GM21786 (cell line): ENCODE measurements at regions not wholly inside any gene's neighbourhood (a gene's known extent, or its start where the extent isn't known, plus 50 kb on each side); places are given as distances from the start of the nearest gene placed in this dataset.
"Not testable (repeated sequence)": the region's sequence is repeated elsewhere in the genome, so short reads cannot be mapped to it uniquely, and the experiment has no call there.

ENCODE experiments used
- ATAC-seq: cut with Tn5 transposase; IDR thresholded peaks from one replicate; pipeline ENCODE4 v1.9.1; 2021; ENCODE audit not compliant: unreplicated experiment

DNA sequence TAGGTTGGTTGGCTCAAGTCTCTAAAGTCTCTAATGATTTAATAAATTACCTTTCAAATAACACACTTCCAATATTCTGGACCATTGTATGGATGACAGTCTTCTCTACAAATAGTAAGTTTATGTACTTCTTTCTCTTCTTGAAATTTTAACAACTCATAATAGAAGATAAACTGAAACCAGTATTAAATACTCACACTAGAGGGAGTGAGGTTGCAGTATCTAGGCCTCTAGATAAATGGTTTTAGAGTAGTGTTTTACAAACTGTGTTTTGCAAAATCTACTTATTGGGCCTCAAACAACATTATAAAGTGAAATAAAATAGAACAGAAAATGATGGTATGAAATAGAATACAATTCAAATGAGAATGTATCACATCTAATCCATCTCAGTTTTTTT is 479.9 kb upstream of the BRINP3 start:
- no peak for ATAC-seq

DNA sequence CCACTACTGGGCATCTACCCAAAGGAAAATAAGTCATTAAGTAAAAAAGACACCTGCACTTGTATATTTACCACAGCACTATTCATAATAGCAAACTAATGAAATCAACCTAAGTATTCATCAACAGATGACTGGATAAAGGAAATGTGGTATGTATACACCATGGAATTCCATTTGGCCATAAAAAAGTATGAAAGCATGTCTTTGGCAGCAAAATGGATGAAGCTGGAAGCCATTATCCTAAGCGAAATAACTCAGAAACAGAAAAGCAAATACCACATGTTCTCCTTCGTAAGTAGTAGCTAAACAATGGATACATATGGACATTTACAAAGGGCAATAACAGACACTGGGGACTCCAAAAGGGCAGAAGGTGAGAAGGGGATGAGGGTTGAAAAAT is 485.7 kb upstream of the BRINP3 start:
- ATAC-seq, result no peak

DNA sequence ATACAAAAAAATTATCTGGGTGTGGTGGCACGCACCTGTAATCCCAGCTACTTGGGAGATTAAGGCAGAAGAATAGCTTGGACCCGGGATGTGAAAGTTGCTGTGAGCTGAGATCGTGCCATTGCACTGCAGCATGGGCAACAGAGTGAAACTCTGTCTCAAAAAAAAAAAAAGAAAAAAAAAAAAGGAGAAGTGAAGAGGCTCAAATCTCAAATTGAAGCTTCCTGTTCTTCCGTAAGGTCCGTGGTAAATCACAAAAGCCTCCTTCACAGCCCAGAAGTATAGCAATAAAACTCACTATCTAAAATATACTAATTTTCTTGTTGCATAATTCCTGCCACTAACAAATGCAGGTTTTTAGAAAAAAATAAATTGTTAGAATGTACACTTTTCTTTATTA is 498.2 kb upstream of the BRINP3 start:
- no peak for ATAC-seq

DNA sequence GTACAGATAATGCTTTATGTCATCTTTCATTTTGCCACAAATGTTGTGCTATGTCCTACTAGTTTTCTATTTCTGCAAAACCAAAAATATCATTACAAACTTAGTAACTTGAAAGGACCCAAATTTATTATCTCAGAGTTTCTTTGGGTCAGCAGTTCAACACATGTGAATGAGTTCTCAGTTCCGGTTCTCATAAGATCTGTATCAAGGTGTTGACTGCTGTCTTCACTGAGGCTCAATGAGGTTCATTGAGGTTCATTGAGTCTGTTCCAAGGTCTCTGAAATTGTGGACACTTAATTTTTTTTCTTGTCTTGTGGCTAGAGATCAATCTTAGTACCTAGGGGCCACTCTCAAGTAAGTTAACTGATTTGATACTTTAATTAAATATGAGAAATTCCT is 525.1 kb upstream of the BRINP3 start:
- no peak for ATAC-seq

DNA sequence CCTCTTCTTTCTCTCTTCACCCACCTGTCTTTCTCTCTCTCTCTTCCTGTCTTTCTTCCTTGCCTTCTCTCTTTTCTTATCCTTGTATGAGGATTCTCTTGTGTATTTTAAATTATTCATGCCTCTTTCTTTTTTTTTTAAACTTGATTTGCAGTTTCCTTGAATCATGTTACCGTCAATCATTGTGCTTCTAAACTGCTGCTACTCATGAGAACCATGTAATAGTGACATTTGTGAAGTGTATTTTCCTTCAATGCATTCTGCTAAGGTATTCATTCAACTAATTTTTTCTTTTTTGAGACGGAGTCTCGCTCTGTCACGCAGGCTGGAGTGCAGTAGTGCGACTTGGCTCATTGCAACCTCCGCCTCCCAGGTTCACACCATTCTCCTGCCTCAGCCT is 539.1 kb upstream of the BRINP3 start:
- no peak for ATAC-seq

DNA sequence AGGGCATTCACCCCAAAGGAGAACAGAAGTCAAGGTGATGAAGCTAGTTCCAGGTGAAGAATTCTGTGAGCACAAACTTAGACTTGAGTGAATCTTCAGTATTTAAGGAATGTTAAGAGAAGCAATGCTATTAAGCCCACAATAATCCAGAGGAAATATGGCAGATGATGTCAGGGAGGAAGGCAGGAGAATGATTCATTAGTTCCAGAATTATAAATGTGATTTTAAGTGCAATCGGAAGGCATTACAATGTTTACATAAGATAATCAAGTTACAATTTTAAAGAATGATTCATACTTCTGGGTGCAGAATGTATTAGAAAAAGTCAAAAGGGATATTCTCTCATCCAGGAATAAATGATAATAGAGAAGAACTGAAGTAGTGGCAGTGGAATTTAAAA is 545.2 kb upstream of the BRINP3 start:
- no peak for ATAC-seq

DNA sequence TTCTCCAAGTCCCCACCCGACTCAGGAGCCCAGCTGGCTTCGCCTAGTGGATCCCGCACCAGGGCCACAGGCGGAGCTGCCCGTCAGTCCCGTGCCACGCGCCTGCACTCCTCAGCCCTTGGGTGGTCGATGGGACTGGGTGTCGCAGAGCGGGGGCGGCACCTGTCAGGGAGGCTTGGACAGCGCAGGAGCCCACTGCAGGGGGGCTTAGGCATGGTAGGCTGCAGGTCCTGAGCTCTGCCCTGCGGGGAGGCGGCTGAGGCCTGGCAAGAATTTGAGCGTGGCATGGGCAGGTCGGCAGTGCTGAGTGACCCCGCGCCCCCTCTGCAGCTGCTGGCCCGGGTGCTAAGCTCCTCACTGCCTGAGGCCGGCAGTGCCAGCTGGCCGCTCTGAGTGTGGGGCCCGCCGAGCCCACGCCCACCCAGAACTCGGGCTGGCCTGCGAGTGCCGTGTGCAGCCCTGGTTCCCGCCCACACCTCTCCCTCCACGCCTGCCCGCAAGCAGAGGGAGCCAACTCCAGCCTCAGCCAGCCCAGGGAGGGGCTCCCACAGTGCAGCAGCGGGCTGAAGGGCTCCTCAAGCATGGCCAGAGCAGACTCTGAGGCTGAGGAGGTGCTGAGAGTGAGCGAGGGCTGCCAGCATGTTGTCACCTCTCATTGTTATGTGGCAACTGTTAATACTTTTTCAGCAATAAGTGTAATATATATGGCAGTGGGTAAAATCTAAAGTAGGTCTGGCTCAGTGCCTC is 548.4 kb upstream of the BRINP3 start:
- no peak for ATAC-seq

DNA sequence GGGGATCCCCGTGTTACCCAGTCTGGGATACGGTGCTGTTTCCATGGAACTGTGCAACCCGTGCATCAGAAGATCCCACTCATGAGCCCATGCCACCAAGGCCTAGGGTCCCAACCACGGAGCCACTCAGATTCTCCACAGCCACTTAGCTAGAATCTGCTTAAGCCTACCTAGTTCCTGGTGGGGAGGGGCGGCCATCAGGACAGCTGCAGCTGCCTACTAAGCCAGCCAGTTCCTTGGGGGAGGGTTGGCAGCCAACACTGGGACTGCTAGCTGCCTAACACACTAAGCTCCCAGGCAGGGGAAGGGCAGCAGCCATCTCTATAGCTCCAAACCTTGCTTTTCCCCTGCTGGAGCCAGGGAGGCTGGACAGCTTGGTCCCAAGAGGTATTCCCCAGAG is 549.2 kb upstream of the BRINP3 start:
- ATAC-seq, result no peak

DNA sequence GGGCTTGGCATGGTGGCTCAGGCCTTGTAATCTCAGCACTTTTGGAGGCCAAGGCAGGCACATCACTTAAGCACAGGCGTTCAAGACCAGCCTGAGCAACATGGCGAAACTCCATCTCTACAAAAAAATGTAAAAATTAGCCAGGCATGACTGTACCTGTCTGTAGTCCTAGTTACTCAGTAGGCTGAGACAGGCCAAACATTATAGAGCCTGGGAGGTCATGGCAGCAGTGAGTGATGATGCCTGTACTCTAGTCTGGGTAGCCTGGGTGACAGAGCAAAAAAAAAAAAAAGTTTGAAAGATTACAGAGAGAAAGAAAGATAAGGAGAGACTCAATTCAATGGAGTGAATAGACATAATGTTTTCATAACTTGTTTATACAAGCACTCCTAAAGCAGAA is 556.5 kb upstream of the BRINP3 start:
- ATAC-seq, result no peak

DNA sequence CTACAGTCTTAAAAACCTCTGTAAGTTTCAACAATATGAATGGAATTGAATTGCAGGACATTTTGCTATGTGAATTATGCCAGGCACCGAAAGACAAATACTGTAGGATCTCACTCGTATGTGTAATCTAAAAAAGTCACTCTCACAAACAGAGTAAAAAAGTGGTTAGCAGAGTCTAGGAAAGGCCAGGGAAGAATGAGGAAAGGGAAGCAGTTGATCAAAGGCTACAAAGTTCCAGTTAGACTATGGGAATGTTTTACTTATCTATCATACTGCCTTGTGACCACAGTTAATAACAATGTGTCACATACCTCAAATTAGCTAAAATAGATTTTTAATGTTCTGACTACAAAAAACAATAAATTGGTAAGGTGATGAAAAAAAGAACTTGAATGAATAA is 565.4 kb upstream of the BRINP3 start:
- no peak for ATAC-seq

DNA sequence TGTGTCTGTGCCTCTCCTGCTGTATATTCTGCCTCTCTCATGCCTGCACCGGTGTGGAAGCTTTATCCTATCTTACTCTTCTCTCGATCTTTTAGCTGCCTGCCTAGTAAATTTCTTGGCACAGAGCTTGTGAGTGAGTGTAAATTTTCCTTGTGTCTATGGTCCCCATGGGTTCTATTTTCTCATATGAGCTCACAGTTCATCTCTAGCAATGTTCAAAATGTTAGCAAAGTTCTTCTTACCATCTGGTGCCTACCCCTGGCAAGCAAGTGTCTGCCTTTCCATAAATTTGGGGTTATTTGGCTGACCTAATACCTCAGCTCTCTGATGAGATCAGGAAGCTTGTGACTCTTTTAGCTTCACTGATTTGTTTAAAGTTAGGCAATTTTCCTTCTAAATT is 572.1 kb upstream of the BRINP3 start:
- no peak for ATAC-seq

DNA sequence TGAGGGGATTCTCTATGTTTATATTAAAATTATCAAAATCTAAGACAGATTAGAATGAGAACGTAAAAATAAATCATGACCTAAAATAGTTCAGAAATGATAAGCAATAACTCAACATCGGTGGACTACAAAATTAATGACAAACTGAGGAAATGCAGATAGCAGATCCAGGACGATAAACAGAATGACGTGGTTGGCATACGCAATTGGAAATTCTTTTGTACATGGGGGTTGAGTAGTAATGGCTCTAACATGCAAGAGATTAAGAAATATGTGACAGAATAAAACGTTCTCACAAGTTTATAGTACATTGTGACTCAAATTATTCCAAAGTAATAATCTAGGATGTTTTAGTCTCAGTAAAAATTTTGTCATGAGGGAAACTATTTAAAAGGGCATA is 575.2 kb upstream of the BRINP3 start:
- no peak for ATAC-seq

DNA sequence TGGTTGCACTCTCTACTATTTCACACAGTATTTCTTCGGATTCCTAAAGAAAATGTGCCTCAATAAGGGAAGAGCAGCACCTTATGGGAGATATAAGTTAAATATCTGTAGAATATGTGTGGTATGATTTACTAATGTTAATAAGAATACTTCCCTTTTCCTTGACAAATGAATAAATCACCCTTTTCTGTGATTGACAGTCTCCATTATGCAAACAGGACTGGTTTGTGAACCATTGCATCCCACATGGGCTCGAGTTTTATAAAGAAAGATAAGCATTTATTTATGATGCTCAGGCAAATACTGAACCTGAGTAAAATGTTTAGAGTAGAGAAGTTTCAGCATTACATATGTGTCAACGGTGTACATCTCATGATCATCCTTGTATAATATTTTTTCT is 587.7 kb upstream of the BRINP3 start:
- no peak for ATAC-seq

DNA sequence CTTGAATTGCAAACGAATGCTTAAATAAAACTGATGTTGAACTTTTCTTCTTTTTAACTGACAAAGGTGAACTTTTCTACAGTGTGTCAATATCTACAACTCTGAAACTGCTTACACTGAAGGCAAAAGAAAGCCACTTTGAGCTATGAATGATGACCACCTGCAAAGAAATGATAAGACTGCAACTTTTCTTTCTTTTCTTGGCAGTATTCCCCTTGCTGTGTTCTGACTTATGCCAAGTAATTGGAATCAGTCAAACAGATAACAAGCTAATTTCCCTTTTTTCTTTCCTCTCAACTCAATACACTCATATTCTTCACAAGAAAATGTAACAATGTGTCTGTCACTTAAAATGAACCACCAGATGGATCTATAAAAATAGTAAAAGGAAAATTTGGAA is 588.1 kb upstream of the BRINP3 start:
- ATAC-seq, result no peak

DNA sequence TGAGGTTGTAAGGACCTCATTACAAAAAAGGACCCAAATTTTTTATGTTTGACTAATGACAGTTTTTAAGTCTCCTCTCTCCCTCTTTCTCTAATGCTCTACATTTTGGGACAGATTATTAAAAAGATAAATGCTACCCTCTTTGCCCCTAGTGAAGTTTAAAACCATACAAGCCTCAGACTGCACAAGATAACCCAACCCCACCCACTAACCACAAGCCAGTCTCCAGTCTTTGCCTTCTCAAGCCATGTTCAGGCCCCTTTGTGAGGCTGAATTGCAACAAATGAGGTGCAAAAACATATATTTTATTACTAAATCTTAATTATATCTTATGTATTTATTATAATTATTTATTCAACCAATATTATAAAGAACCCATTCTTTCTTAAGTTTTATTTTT is 597.2 kb upstream of the BRINP3 start:
- no peak for ATAC-seq

DNA sequence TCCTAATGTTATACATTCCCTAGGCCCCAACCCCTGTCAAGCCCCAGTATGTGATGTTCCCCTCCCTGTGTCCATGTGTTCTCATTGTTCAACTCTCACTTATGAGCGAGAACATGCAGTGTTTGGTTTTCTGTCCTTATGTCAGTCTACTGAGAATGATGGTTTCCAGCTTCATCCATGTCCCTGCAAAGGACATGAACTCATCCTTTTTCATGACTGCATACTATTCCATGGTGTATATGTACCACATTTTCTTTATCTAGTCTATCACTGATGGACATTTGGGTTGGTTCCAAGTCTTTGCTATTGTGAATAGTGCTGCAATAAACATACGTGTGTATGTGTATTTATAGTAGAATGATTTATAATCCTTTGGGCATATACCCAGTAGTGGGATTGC is 605.4 kb upstream of the BRINP3 start:
- ATAC-seq, result not testable (repeated sequence)

DNA sequence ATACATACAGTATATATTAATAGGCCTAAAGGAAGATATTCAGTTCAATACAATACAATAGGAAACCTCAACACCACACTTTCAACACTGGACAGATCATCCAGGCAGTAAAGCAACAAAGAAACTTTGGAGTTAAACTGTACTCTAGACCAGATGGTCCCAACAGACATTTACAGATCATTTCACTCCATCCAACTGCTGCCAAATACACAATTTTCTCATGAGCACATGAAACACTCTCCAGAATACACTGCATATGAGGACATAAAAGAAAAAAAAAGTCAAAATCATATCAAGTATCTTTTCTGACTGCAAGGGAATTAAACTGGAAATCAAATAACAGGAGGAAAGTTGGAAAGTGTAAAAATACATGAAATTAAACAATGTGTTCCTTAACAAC is 607.5 kb upstream of the BRINP3 start:
- ATAC-seq, result no peak

DNA sequence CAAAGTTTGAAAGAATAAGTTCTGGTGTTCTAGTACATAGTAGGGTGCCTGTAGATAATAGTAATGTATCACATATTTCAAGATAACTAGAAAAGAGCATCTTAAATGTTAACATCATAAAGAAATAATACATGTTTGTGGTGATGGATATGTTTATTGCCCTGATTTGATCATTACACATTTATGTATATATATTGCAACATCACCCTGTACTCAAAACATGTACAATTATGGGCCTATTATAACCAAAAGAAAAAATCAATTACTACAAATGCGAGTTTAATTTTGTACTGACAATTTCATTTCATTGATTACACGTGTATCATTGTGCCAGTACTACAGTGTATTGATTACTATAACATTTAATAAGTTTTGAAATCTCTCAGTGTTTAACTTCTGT is 609.2 kb upstream of the BRINP3 start:
- no peak for ATAC-seq

DNA sequence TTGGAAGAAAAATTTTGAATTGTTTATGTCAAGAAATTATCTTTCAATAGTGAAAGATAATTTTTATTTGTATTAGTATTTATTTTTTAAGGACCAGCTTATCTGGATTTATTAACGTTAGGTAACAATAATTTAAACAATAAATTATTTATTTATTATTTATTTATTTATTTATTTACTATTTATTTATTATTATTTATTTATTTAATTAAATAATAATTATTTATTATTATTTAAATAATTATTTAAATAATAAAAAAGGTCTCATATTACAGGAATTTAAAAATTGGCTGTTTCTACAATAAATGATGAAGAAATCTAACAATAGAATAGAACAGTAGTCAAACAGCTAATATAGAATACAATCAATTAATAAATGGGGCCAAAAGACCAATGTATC is 618.7 kb upstream of the BRINP3 start:
- no peak for ATAC-seq

DNA sequence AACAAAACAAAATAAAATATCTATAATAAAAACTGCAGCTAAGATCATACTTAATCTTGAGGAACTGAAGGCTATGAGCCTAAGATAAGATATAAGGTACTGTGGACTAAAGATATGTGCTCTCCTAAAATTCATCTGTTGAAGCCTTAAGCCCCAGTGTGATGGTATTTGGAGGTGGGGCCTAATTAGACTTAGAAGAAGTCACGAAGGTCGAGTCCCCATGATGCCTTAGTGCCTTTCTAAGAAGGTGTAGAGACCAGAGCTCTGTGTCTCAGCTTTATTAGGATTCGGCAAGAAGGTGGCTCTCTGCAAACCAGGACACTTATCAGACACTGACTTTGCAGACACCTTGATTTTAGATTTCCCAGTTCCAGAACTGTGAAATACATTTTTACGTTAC is 622.0 kb upstream of the BRINP3 start:
- no peak for ATAC-seq

DNA sequence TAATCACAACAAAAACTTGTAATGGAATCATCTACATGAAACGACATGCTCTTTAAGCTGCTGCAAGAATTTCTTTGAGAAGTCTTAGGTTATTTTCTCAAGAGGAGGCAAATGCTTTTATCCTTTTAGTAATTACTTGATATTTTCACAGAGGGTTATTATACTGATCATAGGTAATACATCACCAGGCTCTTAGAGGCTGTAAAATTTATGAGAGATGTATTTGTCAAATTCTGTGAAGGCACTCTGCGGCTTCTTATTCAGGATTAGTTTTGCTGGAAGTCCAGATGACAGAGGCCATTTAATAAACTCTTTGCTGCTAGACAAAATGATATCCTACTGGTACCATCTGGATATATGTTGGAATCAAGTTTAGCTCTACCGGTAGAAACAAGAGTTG is 624.3 kb upstream of the BRINP3 start:
- no peak for ATAC-seq

DNA sequence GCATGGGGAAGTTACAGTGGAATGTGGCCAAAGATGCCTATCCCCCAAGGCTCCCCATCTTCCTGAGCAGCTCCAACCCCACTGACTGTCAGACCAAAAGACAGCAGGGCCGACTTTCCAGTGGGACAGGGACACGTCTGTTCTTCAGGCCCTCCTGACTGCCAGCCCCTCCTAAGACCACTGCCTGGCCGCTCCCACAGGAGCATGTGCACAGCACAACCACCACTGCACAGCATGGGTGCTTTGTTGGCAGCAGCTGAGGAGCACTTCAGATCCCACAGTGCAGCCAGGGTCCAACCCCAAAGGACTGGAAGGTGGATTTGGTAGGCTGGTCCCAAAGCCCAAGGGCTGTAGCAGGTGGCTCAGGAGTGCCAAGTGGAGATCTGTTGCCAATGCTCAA is 648.3 kb upstream of the BRINP3 start:
- no peak for ATAC-seq

DNA sequence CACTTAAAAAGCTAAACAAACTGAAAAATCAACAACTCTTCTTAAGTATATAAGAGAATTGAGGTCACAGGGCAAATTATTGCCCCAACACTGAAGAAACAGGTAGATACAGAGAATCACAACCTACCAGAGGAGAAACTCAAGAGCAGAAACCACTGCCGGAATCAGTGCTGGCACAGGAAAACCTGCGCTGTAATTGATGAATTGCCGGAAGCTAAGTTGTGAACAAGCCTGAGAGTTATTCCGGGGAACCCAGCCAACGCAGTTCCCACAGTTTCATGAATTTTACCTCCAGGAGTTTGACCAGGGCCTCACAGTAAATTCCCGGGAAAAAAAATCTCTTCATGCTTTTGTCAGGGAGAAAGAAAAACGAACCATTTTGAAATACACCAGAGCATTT is 657.1 kb upstream of the BRINP3 start:
- ATAC-seq, result no peak

DNA sequence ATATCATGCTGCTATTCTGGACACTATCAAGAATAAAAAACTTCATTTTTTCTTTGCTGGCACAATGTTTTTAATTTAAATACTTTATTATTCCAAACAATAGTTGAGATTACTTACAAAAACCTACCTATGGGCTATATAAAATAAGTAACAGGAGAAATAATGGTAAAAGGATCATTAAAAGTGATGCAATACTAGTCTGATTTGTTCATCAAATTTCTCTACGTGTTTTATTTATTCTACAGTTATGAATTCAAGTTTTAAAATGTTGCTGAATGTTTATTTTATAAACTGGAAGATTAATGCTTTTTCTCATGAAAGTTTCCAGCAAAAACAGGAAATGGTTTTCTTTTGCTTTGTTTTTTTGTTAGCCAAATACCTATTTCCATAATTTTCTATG is 662.4 kb upstream of the BRINP3 start:
- ATAC-seq, result no peak
